Activated CD4-positive, alpha-beta T cell treated with anti-CD3 and anti-CD28 coated beads, Interleukin-2, amount 50 U/mL, for 1 hour (primary cell): ENCODE measurements at regions not wholly inside any gene's neighbourhood (a gene's known extent, or its start where the extent isn't known, plus 50 kb on each side); places are given as distances from the start of the nearest gene placed in this dataset.

Source experiments
- DNase-seq: peaks from one replicate; pipeline ENCODE4 v3.0.0-alpha.2; 2020

DNA sequence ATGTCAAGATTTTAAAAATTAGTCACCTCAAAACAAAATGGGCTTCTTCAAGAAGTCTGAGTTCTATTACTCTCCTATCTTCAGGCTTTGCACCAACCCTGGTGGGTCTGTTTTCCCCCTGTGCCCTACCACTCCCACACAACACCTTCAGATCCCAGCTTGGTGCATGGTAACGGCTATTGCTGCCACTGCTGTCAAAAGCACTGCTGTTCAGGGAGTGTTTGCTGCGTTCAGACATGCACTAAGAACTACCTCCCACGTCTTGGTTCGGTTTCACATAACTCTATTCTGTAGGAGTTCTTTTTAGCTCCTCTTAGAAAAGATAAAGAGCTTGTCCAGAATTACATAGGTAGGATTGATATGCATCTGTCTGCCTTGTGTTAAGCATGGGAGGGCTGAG is 799.2 kb downstream of the NR2F2 start:
- no peak for DNase-seq

DNA sequence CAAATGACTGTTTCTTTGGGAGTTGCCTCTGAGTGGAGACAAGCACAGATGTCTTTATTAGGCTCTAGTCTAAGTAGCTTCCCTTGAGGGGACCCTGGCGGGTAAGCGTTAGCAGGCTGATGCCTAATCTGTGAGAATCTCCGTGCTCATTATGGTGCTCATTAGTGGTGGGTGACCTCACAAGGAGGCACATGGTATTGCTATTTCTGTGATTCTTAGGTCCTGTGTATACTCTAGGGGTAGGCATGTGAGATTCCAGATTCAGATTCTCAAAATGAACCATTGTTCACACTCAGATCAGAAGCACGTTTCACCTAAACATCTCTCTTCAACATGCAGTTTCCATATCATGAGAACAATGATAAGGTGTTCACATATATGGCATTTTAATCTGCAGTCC is 809.7 kb downstream of the NR2F2 start:
- no peak for DNase-seq

DNA sequence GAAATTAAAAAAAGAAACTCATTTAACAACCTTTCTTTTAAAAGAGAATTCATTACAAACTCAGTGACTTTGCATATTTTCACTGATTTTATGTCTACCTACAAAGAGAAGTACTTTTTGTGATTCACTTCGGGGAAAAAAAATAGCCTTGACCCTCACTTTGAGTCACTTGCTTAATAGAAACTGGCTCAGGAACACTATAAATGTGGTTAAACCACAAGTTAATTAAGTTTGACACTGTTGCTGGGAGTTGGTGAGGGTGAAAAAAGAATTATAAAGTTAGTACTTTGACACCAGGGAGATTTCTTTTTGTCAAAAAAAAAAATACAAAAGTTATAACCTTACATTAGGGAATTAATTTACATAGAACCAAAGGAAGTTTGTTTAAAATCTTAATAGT is 810.9 kb downstream of the NR2F2 start:
- DNase-seq, result no peak

DNA sequence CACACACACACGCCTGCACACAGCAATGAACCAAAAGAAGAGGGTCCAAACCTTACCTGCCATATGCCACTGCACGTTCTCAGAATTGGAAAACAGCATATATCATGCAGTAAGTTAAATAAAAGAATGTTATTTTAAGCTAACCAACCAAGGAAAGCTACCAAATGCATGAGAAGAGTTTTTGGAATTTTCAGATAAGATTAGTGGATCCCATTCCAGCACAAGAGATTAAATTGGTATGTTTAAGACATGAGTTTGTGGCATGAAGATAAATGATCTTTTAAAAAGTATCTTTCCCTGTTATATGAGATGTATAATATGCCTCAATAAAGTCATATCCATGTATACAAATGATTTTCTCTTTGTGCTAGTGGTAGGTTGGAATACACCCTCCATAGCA is 811.4 kb downstream of the NR2F2 start:
- no peak for DNase-seq

DNA sequence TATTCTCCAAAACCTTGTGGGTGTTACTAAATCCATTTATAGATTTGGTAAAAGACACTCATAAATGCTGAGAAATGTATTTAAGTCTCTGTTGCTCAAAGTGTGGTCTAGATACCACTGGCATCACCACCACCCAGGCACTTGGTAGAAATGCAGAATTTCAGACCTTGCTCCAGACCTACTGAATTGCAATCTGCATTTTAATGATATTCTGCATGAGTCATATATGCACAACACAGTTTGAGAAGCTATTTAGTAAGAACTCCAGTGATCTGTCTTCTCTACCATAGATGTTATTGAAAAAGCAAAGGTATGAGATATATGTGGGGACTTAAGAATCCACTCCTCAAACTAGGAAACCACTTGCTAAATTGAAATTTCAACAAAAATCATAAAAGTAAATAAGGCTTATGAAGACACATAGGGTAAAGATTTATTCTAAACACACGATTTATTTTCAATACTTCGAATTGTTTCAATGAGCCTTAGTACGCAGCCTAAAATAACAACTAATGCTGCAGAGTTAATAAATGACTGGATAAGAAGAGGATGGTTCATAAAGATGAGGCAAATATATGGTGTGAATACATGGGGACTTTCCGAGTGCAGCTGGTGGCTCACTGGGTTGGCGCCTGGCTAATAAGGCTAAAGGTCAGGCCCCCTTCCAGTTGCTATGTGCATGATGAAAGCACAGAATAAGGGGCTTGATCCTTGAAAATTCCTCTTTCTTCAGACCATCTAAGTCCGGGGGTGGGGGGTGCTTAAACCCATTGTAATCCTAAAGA is 813.3 kb downstream of the NR2F2 start:
- no peak for DNase-seq

DNA sequence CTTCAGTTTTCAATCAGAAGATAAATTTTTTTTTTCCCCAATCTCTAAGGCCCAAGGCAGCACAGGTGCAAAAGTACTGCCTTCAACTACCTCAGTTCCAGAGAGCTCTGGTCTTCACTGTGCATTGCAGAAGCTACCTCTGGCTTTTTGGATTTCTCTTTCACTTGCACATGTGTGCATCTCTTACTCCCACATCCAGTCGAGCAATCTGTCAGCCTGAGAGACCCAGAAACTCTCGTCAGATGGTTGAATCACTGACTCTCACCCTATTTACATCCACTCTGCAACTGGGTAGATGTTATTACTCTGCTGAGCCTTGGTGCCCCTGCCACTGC is 813.8 kb downstream of the NR2F2 start:
- no peak for DNase-seq

DNA sequence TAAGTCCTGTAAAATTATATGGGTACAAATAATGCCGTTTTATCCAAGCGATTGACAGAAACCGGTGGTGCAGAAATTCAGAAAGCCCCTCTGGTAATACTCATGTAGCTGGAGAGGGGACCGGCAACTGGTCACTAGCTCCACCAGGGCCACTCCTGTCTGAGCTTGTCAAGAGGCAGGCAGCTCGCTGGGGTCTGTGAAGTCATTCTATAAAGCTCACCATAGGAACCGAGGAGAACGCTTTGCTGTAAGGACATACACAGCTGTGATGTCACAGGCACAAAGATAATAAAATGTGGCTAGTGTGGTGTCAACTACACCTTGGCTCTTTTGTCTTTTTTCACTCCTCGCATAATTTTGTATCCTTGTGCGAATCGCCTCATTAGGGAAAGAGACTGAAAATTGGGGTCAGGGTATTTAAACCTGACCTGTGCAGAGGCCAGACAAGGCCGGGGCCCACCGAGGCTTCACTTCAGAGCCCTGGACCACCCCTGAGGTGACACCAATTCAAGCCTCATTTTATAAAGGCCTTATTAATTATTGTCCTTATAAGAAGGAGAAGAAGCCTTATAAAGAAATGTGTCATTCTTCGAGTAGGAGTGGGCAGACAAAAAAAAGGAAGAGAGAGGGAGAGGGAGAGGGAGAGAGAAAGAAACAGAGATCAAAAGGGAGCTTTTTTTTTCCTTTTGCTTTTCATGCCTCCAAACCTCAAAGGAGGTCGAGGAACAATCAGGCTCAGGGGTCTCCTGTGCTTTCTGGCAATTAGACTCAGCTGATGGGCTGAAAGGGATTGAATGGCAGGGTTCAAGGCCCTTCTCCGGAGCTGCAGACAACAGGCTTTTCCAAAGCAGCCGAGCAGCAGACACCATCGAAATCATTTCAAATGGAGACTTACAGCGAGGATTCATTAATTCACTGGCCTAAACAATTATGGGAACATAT is 813.3 kb upstream of the ARRDC4 start:
- no peak for DNase-seq

DNA sequence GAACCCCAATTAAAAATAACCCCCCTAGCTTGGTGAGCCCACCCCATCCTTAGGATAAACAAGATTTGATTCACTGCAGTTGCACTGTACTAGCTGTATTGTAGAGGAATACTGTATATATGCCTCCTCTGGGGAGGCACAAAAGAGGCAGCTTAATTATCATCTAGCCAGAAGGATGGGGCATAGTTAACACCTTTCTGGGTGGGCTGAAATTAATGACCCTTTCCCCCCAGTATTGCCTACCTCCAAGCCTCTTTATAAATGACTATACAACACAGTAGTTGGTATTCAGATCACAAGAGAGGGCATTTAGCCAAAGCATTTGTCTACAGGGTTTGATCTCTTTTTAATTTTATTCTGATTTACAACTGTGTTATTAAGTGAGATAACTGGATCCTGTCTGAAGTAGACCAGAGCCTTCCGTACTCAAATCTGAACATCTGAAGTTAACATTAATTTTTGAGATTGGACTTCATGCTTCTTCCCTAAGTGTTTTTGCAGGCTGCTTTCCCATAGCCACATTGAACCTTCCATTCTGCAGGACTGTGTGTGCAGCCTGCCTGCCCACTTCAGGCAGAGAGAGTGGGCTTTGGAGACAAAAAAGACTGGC is 807.0 kb upstream of the ARRDC4 start:
- DNase-seq, result no peak

DNA sequence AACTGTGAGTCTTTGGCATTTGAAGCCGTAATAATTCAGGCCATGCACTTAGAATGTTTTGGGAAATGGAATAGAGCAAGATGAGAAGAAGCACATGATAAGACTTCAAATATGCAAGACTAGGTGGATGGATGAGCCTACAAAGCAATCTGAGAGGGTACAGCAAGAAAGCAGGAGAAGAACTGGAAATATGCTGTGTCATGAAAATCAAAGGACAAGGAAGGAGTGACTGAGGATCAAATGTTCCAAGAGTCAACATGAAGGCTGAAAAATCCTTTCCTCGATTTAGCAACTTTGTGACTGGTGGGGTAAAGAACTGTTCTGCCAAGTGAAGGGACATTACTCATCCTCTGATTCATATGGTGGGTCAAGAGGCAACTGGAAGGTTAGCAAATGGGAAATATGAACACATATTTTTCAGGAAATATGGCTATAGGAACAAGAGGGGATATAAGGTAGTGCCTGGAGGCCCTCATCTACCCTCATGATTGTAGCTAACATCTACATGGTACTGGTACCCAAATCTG is 803.7 kb upstream of the ARRDC4 start:
- DNase-seq, result no peak

DNA sequence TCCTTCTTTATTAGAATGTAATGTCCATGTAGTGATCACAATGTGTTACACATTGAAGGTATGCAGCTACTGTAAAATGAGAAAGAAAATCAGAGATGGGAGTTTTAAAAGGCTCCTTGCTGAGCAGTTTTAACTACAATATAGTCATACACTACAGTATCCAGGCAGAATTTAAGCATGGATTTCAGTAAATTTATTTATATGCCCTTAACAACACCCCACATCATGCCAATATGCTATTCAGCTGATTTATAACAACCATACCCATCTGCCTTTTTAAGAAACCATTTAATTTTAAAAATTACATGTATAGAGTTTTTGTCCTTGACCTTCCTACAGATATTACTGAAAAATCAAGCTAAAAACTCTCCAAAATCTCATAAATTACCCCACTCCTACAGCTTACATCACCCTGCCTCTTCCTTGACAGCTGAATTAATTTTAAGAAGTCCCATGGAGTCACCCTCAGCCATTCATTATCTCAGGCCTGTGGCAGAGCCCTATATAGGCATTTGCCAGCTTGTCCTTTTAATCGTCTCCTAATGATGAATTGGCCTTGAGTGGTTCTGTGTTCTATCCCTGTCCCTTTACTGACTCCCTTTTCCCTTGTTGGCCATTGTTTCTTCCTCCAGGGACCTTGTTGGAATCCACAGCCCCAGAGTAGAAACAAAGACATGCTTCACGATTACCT is 797.6 kb upstream of the ARRDC4 start:
- DNase-seq, result no peak

DNA sequence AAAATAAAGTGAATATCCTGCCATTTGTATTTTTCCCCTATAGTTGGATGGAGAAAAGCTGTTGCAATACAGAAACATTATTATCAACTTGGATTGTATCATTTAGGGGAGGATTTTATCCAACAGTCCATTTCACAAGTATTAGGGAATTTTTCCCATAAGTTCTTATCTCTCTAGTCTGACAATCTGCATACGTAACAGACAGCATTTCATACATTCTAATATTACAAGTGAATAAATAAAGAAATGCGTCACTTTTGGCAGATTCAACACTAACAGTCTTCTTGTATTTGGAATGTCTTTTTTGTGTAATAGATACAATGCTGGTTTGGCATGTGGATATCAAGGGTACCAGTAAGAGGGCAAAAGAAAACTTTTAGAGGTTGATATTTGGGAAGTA is 795.3 kb upstream of the ARRDC4 start:
- no peak for DNase-seq

DNA sequence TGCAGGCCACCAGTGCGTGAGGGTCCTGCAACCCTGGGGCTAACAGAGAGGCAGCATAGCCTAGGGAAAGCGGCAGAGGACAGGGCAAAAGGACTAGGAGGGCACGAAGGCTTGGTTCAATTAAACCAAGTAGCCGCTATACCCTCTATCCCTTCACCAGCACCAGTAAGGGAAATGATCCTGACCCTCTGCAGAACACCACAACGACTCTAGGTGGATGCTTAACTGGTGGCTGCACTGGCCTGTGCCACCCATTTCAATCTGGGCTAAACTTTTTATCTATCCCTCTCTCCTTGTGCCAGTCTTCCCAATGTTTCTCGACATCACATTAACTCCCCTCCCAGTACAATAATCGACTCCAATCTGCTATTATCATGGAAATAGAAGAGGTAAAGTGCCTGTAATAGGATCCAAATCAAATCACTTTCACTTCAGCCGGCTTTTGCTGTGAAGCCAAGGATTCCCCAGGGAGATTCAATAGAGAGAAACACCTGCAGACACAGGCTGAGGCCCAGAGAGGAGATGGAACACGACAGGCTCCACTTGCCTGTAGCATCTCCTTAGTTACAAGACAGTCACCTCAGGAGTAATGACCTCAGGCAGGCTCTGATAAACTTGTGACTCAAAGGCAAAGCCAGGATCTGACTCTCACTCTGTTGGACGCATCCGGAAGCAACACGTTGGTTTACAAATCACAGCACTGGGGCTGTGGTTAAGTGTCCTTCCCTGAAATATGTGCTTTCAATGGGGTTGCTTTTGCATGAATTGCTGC is 791.6 kb upstream of the ARRDC4 start:
- DNase-seq, result no peak

DNA sequence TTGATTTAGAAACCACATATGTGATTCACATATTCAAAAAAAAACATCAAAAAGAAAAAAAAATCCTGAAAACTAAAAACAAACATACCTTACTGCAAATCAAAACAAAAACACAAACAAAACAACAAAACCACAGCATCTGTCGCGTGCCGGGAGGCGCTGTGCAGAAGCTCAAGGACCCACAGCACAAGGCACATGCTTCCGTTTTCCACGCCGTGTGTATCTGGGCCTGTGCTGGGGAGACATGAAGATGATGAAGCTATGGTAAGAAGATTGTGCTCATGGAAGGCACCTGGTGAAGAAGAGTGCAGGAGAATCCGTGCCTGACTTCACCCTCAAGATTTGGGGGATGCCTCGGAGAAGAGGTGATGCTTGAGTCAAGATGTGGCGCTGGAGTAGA is 788.9 kb upstream of the ARRDC4 start:
- DNase-seq, result no peak

DNA sequence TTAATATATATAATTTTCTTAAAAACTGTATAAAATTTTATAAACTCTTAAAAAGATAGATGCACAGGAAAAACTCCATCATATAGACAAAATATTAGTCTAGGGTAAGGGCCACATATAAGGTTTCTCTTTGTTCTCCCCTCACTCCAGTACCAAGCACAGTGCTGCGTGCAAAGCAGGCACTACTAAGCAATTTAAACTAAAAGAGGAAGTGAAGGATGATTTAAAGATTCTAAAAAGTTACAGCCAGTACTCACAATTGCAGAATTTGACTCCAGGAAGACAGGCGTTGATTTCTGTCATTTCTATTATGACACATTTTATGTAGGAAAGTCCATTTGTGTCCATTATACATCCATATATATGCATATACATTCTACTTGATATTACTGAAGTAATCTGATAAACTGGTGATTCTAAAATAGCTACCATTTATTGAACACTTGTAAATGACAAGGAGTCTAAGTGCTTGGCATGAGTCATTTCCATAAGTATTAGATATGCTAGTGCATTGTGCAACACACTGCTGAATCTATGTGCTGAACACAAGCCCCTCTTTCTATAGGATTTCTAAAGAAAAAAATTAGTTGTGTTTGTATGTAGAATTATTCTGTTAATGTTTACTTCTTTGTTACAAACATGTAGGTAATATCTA is 785.5 kb upstream of the ARRDC4 start:
- no peak for DNase-seq

DNA sequence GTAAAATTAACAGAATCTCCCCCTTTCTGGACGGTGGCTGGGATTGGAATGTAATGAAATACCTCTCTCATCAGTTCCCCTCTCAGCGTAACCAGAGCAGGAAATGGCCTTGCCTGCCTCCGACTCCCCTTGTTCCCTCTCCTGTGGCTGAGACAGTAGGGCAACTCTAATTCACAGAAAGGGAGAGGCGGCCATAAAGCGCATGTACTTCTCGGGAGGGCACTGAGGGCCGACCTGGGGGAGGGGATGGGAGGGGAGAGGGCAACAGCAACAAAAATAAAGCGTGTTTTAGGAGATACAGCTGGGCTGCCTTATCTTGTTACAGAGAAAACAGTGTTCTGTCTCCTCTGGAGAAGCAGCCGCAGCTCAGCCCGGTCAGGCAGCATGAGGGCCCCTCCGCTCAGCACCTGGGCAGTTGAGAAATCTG is 783.3 kb upstream of the ARRDC4 start:
- DNase-seq, result no peak

DNA sequence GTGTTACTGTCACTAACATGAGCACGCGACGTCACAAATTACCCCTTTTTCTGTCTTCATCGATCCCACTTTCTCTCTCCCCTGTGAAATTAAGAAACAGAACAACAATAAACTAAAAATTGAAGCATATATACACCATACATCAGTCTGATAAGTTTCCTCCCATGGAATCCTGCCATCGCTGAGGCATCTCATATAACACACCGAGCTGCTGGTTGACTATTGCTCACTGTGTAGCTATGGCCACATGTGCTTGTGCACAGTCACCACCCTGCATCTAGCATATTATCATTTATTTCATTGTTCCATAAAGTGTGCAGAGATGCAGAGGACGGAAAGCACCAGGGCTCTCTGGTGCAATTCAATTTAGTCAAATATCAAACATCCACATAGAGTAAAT is 777.9 kb upstream of the ARRDC4 start:
- no peak for DNase-seq

DNA sequence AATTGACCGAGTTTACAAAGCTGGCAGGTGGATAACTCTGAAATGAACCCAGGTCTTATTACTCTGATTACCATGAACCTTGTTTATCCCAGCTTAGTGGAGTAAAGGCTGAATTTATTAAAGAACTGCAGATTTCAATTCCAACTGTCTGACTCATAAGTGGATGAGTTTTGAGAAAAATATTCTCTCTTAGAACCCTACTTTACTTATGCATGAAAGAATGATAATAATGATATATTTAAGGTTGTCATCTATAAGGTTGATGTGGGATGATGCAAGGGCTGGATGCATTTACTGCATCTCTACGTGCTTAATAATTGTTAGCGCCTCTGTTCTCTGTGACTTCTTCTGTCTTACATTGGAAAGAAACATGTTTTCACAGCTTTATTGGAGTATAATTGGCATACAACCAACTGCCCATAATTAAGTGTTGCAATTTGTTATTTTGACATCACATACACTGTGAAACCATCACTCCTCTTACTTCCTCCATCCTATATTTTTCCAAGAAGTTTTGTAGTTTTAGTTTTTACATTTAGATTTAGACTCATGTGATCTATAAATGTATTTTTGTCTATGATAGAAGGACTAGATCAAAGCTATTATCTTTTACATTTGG is 771.2 kb upstream of the ARRDC4 start:
- no peak for DNase-seq

DNA sequence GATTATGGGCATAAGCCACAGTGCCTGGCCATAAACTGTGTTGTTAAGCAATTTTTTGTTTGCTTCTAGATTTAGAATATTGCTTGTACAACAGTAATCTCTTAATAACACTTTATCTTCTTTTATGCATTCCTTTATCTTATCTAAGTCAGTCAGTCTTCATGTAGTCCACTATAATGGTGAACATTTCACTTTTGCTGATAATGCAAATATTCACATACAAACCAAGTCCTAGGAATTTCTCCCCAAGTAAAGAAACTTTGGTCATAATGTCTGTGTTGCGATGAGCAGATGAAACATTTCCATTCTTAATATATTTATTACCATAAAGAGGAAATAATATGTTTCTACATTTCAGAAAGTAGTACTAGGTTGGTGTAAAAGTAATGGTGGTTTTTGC is 765.8 kb upstream of the ARRDC4 start:
- DNase-seq, result no peak

DNA sequence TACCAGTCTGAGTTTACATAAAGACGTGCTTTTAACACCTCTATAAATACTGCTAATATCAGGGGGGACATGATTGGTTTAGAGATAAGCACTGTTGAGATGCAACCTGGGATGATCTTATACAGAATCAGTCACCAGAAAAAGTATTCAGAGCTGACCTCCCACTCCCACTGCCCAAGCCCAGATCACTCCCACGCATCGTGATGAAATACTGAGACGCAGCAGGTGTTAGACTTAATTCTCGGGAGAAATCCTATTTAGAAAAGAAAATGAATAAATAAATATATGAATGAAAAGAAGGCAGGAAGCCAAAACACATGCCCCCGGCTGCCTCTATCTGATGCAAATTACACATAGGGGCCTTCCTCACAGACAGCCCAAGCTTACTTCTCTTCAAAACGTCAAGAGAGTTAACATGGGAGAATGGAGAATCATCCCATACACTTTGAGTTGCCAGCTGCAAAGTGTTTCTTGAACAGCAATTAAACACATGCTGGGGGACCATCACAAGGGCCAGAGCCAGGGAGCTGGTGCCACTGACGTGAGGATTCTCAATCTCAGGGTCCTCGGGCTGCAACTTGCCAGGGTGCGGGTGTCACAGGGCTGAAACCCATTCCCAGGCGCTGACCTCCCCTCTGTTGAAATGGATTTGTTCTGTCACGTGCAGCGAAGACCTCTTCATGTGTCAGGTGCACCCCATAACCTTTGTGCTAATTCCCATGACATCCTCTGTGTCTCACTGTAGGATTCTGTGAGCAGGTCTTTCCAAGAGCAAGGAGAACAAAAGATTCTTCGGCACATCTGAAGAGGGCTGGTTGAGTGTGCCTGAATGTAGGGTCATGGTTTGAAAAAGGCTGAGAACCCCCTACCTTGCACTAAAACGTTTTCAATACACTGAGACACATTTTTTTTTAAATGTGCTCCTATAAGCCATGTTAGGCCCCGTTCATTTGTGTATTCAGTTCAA is 764.2 kb upstream of the ARRDC4 start:
- DNase-seq, result no peak
